B cell (primary cell): ENCODE measurements at regions not wholly inside any gene's neighbourhood (a gene's known extent, or its start where the extent isn't known, plus 50 kb on each side); places are given as distances from the start of the nearest gene placed in this dataset.

ENCODE experiments used
- ATAC-seq: fragments of 200-7000 bp; cut with Tn5 transposase; one replicate; pipeline ENCODE4 v1.10.0; 2021; ENCODE audit warnings: low read depth, mild to moderate bottlenecking, moderate number of reproducible peaks, moderate library complexity
- CTCF ChIA-PET: fragments of 350-600 bp; sonication (Branson Sonifier 250); formaldehyde crosslinking; loops from one replicate; lab custom pipeline; 2021; ENCODE audit warnings: antibody characterized with exemption, inconsistent platforms; lab: Charles Lee
- POLR2A ChIA-PET: fragments of 350-600 bp; sonication (Branson Sonifier 250); formaldehyde crosslinking; loops from one replicate; lab custom pipeline; 2021; ENCODE audit warnings: antibody characterized with exemption; lab: Charles Lee
- DNase-seq: peaks from one replicate; pipeline ENCODE4 v3.0.0; 2013
- H2AFZ ChIP-seq: 2 replicates; pipeline ENCODE4 v1.6.1; 2012; ENCODE audit warnings: mild to moderate bottlenecking, low read depth, low read length; ENCODE audit not compliant: insufficient read depth, poor library complexity, severe bottlenecking
- H3K27ac ChIP-seq, 2 donors: 1 replicate in 1 of 2; 2 replicates in 1 of 2; pipeline ENCODE4 v1.5.1; 2012 to 2013; ENCODE audit warnings: low read length in 2 of 2, mild to moderate bottlenecking in 2 of 2, moderate library complexity in 1 of 2
- H3K27me3 ChIP-seq, 4 experiments: fragments of 200-600 bp in 1 of 4; sonication (generic) in 1 of 4; replicated peaks in 1 of 4; 1 replicate in 2 of 4; 2 replicates in 2 of 4; pipeline versions ENCODE4 v1.6.1 to v1.7.0; 2013 to 2016; ENCODE audit warnings: low read length in 3 of 4, mild to moderate bottlenecking in 2 of 4, mixed read lengths in 1 of 4, moderate library complexity in 1 of 4; ENCODE audit not compliant: insufficient read depth in 4 of 4, control insufficient read depth in 3 of 4; ENCODE audit errors: control extremely low read depth in 1 of 4
- H3K36me3 ChIP-seq, 2 experiments: replicated peaks in 1 of 2; 1 replicate in 1 of 2; 2 replicates in 1 of 2; pipeline versions ENCODE4 v1.6.1 to v1.7.1; 2013; ENCODE audit warnings: low read length in 1 of 2; ENCODE audit not compliant: insufficient read depth in 2 of 2, control insufficient read depth in 1 of 2; ENCODE audit errors: control extremely low read depth in 1 of 2, extremely low read depth in 1 of 2
- H3K4me1 ChIP-seq, 2 donors: fragments of 200-600 bp in 1 of 2; sonication (generic) in 1 of 2; 1 replicate in 1 of 2; 2 replicates in 1 of 2; pipeline versions ENCODE4 v1.5.1 to v1.6.1; 2013 to 2017; ENCODE audit warnings: low read length in 2 of 2; ENCODE audit not compliant: control insufficient read depth in 2 of 2, insufficient read depth in 2 of 2
- H3K4me2 ChIP-seq: replicated peaks from 2 replicates; pipeline ENCODE3; 2012; ENCODE audit warnings: mild to moderate bottlenecking, low read depth, low read length; ENCODE audit not compliant: poor library complexity, severe bottlenecking
- H3K4me3 ChIP-seq, 5 experiments: fragments of 200-600 bp in 1 of 5; sonication (generic) in 1 of 5; 1 replicate in 3 of 5; 2 replicates in 2 of 5; pipeline versions ENCODE4 v1.5.1 to v1.7.0; 2011 to 2016; ENCODE audit warnings: low read length in 4 of 5, mild to moderate bottlenecking in 4 of 5, low read depth in 2 of 5, control low read depth in 1 of 5, moderate library complexity in 1 of 5; ENCODE audit not compliant: insufficient read depth in 1 of 5; ENCODE audit errors: control extremely low read depth in 1 of 5, extremely low read depth in 1 of 5
- H3K79me2 ChIP-seq: fragments of 200-600 bp; sonication (generic); one replicate; pipeline ENCODE4 v1.6.0; 2016; ENCODE audit warnings: low read length; ENCODE audit not compliant: control insufficient read depth, insufficient read depth
- H3K9ac ChIP-seq: fragments of 200-600 bp; sonication (generic); 2 replicates; pipeline ENCODE4 v1.6.1; 2017; ENCODE audit warnings: mild to moderate bottlenecking, low read length, moderate library complexity
- H3K9me3 ChIP-seq, 3 donors: one replicate each; pipeline versions ENCODE4 v1.6.1 to v1.7.1; 2013; ENCODE audit warnings: low read length in 2 of 3; ENCODE audit not compliant: control insufficient read depth in 2 of 3, insufficient read depth in 1 of 3; ENCODE audit errors: control extremely low read depth in 1 of 3
- H4K20me1 ChIP-seq: 2 replicates; pipeline ENCODE4 v1.6.0; 2012; ENCODE audit warnings: mild to moderate bottlenecking, low read length; ENCODE audit not compliant: insufficient read depth, control insufficient read depth, poor library complexity, severe bottlenecking
- H3K27ac Mint-ChIP-seq: one replicate; pipeline ENCODE4 v1.8.0; 2021; ENCODE audit warnings: mixed read lengths
- H3K27me3 Mint-ChIP-seq: one replicate; pipeline ENCODE4 v1.8.0; 2021; ENCODE audit warnings: mixed read lengths
- H3K4me1 Mint-ChIP-seq: one replicate; pipeline ENCODE4 v1.8.0; 2021; ENCODE audit warnings: mixed read lengths
- H3K4me3 Mint-ChIP-seq: one replicate; pipeline ENCODE4 v1.8.0; 2021; ENCODE audit warnings: mixed read lengths
- H3K9me3 Mint-ChIP-seq: one replicate; pipeline ENCODE4 v1.8.0; 2022; ENCODE audit warnings: mixed read lengths; ENCODE audit not compliant: insufficient read depth
- EZH2 ChIP-seq: IDR thresholded peaks from 2 replicates; pipeline ENCODE4 v1.6.1; 2012; ENCODE audit warnings: borderline replicate concordance, low read depth, mild to moderate bottlenecking, moderate library complexity, low read length; ENCODE audit not compliant: insufficient read depth, poor library complexity, severe bottlenecking
- WGBS: methylation state at CpG from one replicate; pipeline ENCODE4 v1.1.5; 2013; ENCODE audit warnings: missing lambda C conversion rate; ENCODE audit not compliant: insufficient coverage; 5-methylcytosine and 5-hydroxymethylcytosine counted together
- intact Hi-C: fragments of 100-400 bp; cut with micrococcal nuclease; formaldehyde crosslinking; loops from one replicate; pipeline ENCODE4 v1.10.0; 2022
- TF ChIP-seq, protein P1 (sequence below): fragments of 200-600 bp; IDR thresholded peaks from one replicate; pipeline ENCODE4 v1.8.0; 2022; ENCODE audit warnings: antibody characterized with exemption, mild to moderate bottlenecking

DNA sequence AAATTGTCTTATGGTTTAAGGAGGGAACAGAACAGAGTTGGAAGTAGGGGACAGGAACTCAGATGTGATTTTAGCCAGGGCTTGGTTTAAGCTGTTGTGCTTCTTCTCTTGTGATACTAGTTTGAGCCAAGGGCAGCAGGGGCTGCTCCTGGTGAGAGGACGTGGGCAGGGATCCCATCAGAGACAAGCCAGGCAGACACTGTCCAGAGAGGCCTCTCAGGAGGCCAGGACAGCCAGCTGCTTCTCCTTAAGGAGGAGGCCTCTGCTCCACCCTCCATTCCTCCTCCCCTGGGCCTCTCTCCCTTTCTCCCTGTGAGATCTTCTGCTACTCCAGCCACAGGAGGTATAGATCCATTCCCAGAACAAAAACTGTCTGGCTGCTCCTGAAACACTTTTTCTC, 108.4 kb upstream of the MLN start:
- no peak overlapping the region for H3K4me2 ChIP-seq
- H3K27ac Mint-ChIP-seq = no peak overlapping the region
- no peak overlapping the region for H3K27ac ChIP-seq
- H2AFZ ChIP-seq = no peak overlapping the region
- ChIA-PET CTCF (no interaction called here), POLR2A (no interaction called here)
- no peak overlapping the region for H3K9ac ChIP-seq
- no peaks in the 10 kb centered on the region for H3K36me3 ChIP-seq
- H3K27me3 Mint-ChIP-seq = peaks cover 8% of the 10 kb centered on the region
- H4K20me1 ChIP-seq = no peaks in the 10 kb centered on the region
- intact Hi-C loops = no loop called here
- H3K79me2 ChIP-seq = no peaks in the 10 kb centered on the region
- peaks cover 27 to 37% of the 10 kb centered on the region in 2 donors for H3K4me1 ChIP-seq
- no peaks in the 10 kb centered on the region for H3K27me3 ChIP-seq
- TF ChIP-seq EZH2 = no peak
- TF ChIP-seq, protein P1, sequence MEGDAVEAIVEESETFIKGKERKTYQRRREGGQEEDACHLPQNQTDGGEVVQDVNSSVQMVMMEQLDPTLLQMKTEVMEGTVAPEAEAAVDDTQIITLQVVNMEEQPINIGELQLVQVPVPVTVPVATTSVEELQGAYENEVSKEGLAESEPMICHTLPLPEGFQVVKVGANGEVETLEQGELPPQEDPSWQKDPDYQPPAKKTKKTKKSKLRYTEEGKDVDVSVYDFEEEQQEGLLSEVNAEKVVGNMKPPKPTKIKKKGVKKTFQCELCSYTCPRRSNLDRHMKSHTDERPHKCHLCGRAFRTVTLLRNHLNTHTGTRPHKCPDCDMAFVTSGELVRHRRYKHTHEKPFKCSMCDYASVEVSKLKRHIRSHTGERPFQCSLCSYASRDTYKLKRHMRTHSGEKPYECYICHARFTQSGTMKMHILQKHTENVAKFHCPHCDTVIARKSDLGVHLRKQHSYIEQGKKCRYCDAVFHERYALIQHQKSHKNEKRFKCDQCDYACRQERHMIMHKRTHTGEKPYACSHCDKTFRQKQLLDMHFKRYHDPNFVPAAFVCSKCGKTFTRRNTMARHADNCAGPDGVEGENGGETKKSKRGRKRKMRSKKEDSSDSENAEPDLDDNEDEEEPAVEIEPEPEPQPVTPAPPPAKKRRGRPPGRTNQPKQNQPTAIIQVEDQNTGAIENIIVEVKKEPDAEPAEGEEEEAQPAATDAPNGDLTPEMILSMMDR = no peak
- H3K4me3 ChIP-seq = no peak overlapping the region
- 100% methylated on average over 1 of the region's 1 CpG for WGBS
- H3K4me3 Mint-ChIP-seq = no peak overlapping the region
- peaks cover 31% of the 10 kb centered on the region for H3K4me1 Mint-ChIP-seq
- ATAC-seq (no peak), DNase-seq (no peak)
- no peaks in the 10 kb centered on the region for H3K9me3 ChIP-seq
- H3K9me3 Mint-ChIP-seq = no peaks in the 10 kb centered on the region

GRCh38 chr6:33911488-33911887, 107.7 kb upstream of the MLN start:
- no peak for TF ChIP-seq EZH2
- TF ChIP-seq, protein P1 = no peak
- H3K4me3 Mint-ChIP-seq = no peak overlapping the region
- peaks cover 27 to 42% of the 10 kb centered on the region in 2 donors for H3K4me1 ChIP-seq
- no peak overlapping the region for H3K4me3 ChIP-seq
- no peaks in the 10 kb centered on the region for H4K20me1 ChIP-seq
- H3K27me3 ChIP-seq = no peaks in the 10 kb centered on the region
- intact Hi-C loops = no loop called here
- ChIA-PET CTCF (no interaction called here), POLR2A (no interaction called here)
- no peak overlapping the region for H3K27ac Mint-ChIP-seq
- no peak overlapping the region for H3K27ac ChIP-seq
- no peak for DNase-seq
- H3K9ac ChIP-seq = no peak overlapping the region
- H3K4me1 Mint-ChIP-seq = peaks cover 37% of the 10 kb centered on the region
- H3K36me3 ChIP-seq = no peaks in the 10 kb centered on the region
- no peak overlapping the region for H2AFZ ChIP-seq
- H3K27me3 Mint-ChIP-seq = peaks cover 8% of the 10 kb centered on the region
- 95% methylated on average over 6 of the region's 6 CpGs for WGBS
- H3K9me3 Mint-ChIP-seq = no peaks in the 10 kb centered on the region
- no peaks in the 10 kb centered on the region for H3K9me3 ChIP-seq
- H3K4me2 ChIP-seq = no peak overlapping the region
- H3K79me2 ChIP-seq = no peaks in the 10 kb centered on the region
- no peak for ATAC-seq
